ENCODE measurements at regions not wholly inside any gene's neighbourhood (a gene's known extent, or its start where the extent isn't known, plus 50 kb on each side); places are given as distances from the start of the nearest gene placed in this dataset.
"Not testable (repeated sequence)": the region's sequence is repeated elsewhere in the genome, so short reads cannot be mapped to it uniquely, and the experiment has no call there.

GRCh38 chr7:28328146-28328545, 84.2 kb upstream of the CREB5 start:
- WGBS, 2 experiments: 95 to 97% methylated on average over 2 of the region's 2 CpGs
- Histone ChIP-seq H3K4me3 (ENCODE audit: insufficient read depth, low read depth, low read length) (no peak overlapping the region), H3K36me3 (ENCODE audit: control insufficient read depth, insufficient read depth, low read length) (no peaks in the 10 kb centered on the region), H3K4me1 (ENCODE audit: control insufficient read depth, insufficient read depth, low read length) (no peaks in the 10 kb centered on the region), H3K9me3 (ENCODE audit: control insufficient read depth, low read length) (no peaks in the 10 kb centered on the region), H3K27me3 (ENCODE audit: control insufficient read depth, insufficient read depth, low read length, poor library complexity, severe bottlenecking) (no peaks in the 10 kb centered on the region), H3K27ac (ENCODE audit: insufficient read depth, low read depth, low read length, poor library complexity, severe bottlenecking) (no peak overlapping the region)

- Histone ChIP-seq H3K9me3 (ENCODE audit: control insufficient read depth, low read length) (no peaks in the 10 kb centered on the region), H3K4me1 (ENCODE audit: control insufficient read depth, insufficient read depth, low read length) (no peaks in the 10 kb centered on the region), H3K27me3 (ENCODE audit: control insufficient read depth, insufficient read depth, low read length, poor library complexity, severe bottlenecking) (no peaks in the 10 kb centered on the region), H3K36me3 (ENCODE audit: control insufficient read depth, insufficient read depth, low read length) (no peaks in the 10 kb centered on the region), H3K4me3 (ENCODE audit: insufficient read depth, low read depth, low read length) (no peak overlapping the region), H3K27ac (ENCODE audit: insufficient read depth, low read depth, low read length, poor library complexity, severe bottlenecking) (no peak overlapping the region)
- 87 to 92% methylated on average over 7 to 9 of the region's 9 CpGs for WGBS, 2 experiments
Measured at GRCh38 chr7:28328822-28329660, 83.3 kb upstream of the CREB5 start.

GRCh38 chr7:28329661-28330363, 82.5 kb upstream of the CREB5 start:
- Histone ChIP-seq H3K27ac (ENCODE audit: insufficient read depth, low read depth, low read length, poor library complexity, severe bottlenecking) (no peak overlapping the region), H3K4me1 (ENCODE audit: control insufficient read depth, insufficient read depth, low read length) (no peaks in the 10 kb centered on the region), H3K36me3 (ENCODE audit: control insufficient read depth, insufficient read depth, low read length) (no peaks in the 10 kb centered on the region), H3K27me3 (ENCODE audit: control insufficient read depth, insufficient read depth, low read length, poor library complexity, severe bottlenecking) (no peaks in the 10 kb centered on the region), H3K9me3 (ENCODE audit: control insufficient read depth, low read length) (no peaks in the 10 kb centered on the region), H3K4me3 (ENCODE audit: insufficient read depth, low read depth, low read length) (no peak overlapping the region)
- WGBS, 2 experiments: 96% methylated on average over 6 of the region's 6 CpGs

- WGBS, 2 experiments: 69 to 88% methylated on average over 2 to 4 of the region's 4 CpGs
- H3K27me3 ChIP-seq (ENCODE audit: control insufficient read depth, insufficient read depth, low read length, poor library complexity, severe bottlenecking): no peaks in the 10 kb centered on the region
Measured at GRCh38 chr7:28330384-28331070, 81.8 kb upstream of the CREB5 start.

GRCh38 chr7:28332046-28332445, 80.3 kb upstream of the CREB5 start:
- Histone ChIP-seq H3K36me3 (ENCODE audit: control insufficient read depth, insufficient read depth, low read length) (no peaks in the 10 kb centered on the region), H3K27me3 (ENCODE audit: control insufficient read depth, insufficient read depth, low read length, poor library complexity, severe bottlenecking) (no peaks in the 10 kb centered on the region), H3K9me3 (ENCODE audit: control insufficient read depth, low read length) (no peaks in the 10 kb centered on the region), H3K27ac (ENCODE audit: insufficient read depth, low read depth, low read length, poor library complexity, severe bottlenecking) (no peak overlapping the region), H3K4me1 (ENCODE audit: control insufficient read depth, insufficient read depth, low read length) (no peaks in the 10 kb centered on the region), H3K4me3 (ENCODE audit: insufficient read depth, low read depth, low read length) (no peak overlapping the region)
- WGBS, 2 experiments: 93 to 95% methylated on average over 4 of the region's 4 CpGs

More at GRCh38 chr7:28330384-28331070, 81.8 kb upstream of the CREB5 start:
- H3K4me1 ChIP-seq (ENCODE audit: control insufficient read depth, insufficient read depth, low read length): no peaks in the 10 kb centered on the region
- H3K4me3 ChIP-seq (ENCODE audit: insufficient read depth, low read depth, low read length): no peak overlapping the region
- no peak overlapping the region for H3K27ac ChIP-seq (ENCODE audit: insufficient read depth, low read depth, low read length, poor library complexity, severe bottlenecking)
- no peaks in the 10 kb centered on the region for H3K36me3 ChIP-seq (ENCODE audit: control insufficient read depth, insufficient read depth, low read length)
- no peaks in the 10 kb centered on the region for H3K9me3 ChIP-seq (ENCODE audit: control insufficient read depth, low read length)

- H3K27ac ChIP-seq (ENCODE audit: insufficient read depth, low read depth, low read length, poor library complexity, severe bottlenecking); H3K4me3 ChIP-seq (ENCODE audit: insufficient read depth, low read depth, low read length); H3K4me1 ChIP-seq (ENCODE audit: control insufficient read depth, insufficient read depth, low read length); H3K27me3 ChIP-seq (ENCODE audit: control insufficient read depth, insufficient read depth, low read length, poor library complexity, severe bottlenecking); H3K9me3 ChIP-seq (ENCODE audit: control insufficient read depth, low read length); H3K36me3 ChIP-seq (ENCODE audit: control insufficient read depth, insufficient read depth, low read length): not testable (repeated sequence)
Measured at GRCh38 chr7:28333548-28333947, 78.8 kb upstream of the CREB5 start.

- H3K27ac ChIP-seq (ENCODE audit: insufficient read depth, low read depth, low read length, poor library complexity, severe bottlenecking): no peak overlapping the region
- H3K27me3 ChIP-seq (ENCODE audit: control insufficient read depth, insufficient read depth, low read length, poor library complexity, severe bottlenecking): no peaks in the 10 kb centered on the region
- H3K4me1 ChIP-seq (ENCODE audit: control insufficient read depth, insufficient read depth, low read length): no peaks in the 10 kb centered on the region
- WGBS, 2 experiments: 92 to 100% methylated on average over 1 of the region's 2 CpGs
- no peak overlapping the region for H3K4me3 ChIP-seq (ENCODE audit: insufficient read depth, low read depth, low read length)
- H3K36me3 ChIP-seq (ENCODE audit: control insufficient read depth, insufficient read depth, low read length): no peaks in the 10 kb centered on the region
- no peaks in the 10 kb centered on the region for H3K9me3 ChIP-seq (ENCODE audit: control insufficient read depth, low read length)
Measured at GRCh38 chr7:28336806-28337205, 75.5 kb upstream of the CREB5 start.

GRCh38 chr7:28338041-28338440, 74.3 kb upstream of the CREB5 start:
- 78 to 89% methylated on average over 3 of the region's 3 CpGs for WGBS, 2 experiments
- H3K36me3 ChIP-seq (ENCODE audit: control insufficient read depth, insufficient read depth, low read length): no peaks in the 10 kb centered on the region
- no peaks in the 10 kb centered on the region for H3K9me3 ChIP-seq (ENCODE audit: control insufficient read depth, low read length)
- H3K27me3 ChIP-seq (ENCODE audit: control insufficient read depth, insufficient read depth, low read length, poor library complexity, severe bottlenecking): no peaks in the 10 kb centered on the region
- no peak overlapping the region for H3K27ac ChIP-seq (ENCODE audit: insufficient read depth, low read depth, low read length, poor library complexity, severe bottlenecking)
- no peak overlapping the region for H3K4me3 ChIP-seq (ENCODE audit: insufficient read depth, low read depth, low read length)
- no peaks in the 10 kb centered on the region for H3K4me1 ChIP-seq (ENCODE audit: control insufficient read depth, insufficient read depth, low read length)

- Histone ChIP-seq H3K27ac (ENCODE audit: insufficient read depth, low read depth, low read length, poor library complexity, severe bottlenecking) (no peak overlapping the region), H3K9me3 (ENCODE audit: control insufficient read depth, low read length) (no peaks in the 10 kb centered on the region), H3K4me1 (ENCODE audit: control insufficient read depth, insufficient read depth, low read length) (no peaks in the 10 kb centered on the region), H3K4me3 (ENCODE audit: insufficient read depth, low read depth, low read length) (no peak overlapping the region), H3K27me3 (ENCODE audit: control insufficient read depth, insufficient read depth, low read length, poor library complexity, severe bottlenecking) (no peaks in the 10 kb centered on the region), H3K36me3 (ENCODE audit: control insufficient read depth, insufficient read depth, low read length) (no peaks in the 10 kb centered on the region)
- 100% methylated on average over 1 of the region's 1 CpG for WGBS, 2 experiments
Measured at GRCh38 chr7:28343462-28343861, 68.9 kb upstream of the CREB5 start.

- no peaks in the 10 kb centered on the region for H3K27me3 ChIP-seq (ENCODE audit: control insufficient read depth, insufficient read depth, low read length, poor library complexity, severe bottlenecking)
- H3K4me1 ChIP-seq (ENCODE audit: control insufficient read depth, insufficient read depth, low read length): no peaks in the 10 kb centered on the region
- H3K9me3 ChIP-seq (ENCODE audit: control insufficient read depth, low read length): no peaks in the 10 kb centered on the region
- no peak overlapping the region for H3K4me3 ChIP-seq (ENCODE audit: insufficient read depth, low read depth, low read length)
- no peak overlapping the region for H3K27ac ChIP-seq (ENCODE audit: insufficient read depth, low read depth, low read length, poor library complexity, severe bottlenecking)
- H3K36me3 ChIP-seq (ENCODE audit: control insufficient read depth, insufficient read depth, low read length): no peaks in the 10 kb centered on the region
- 63 to 67% methylated on average over 1 of the region's 1 CpG for WGBS, 2 experiments
Measured at GRCh38 chr7:28346256-28346655, 66.1 kb upstream of the CREB5 start.

Data from ectodermal cell (in vitro differentiated cells).